ENCODE measurements at regions not wholly inside any gene's neighbourhood (a gene's known extent, or its start where the extent isn't known, plus 50 kb on each side); places are given as distances from the start of the nearest gene placed in this dataset.

DNA sequence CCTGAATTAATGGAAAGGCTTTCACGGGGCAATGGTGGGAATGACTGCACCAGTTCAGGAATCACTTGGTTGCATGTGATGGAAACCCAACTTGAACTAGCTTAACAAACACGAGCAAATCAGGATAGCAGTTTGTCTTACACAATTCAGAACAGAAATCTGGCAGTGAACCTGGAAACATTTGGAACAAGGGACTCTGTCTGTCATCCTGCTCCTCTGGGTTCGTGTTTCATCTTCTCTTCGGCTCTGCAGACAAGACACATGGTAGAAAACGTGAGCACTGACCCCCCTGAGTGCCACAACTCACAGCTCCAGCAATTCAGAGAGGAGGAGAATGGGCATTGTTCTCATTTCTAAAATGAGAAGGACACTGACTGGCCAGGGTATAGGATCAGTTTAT is 218.1 kb upstream of the NREP start:
- TF ChIP-seq, protein P1, sequence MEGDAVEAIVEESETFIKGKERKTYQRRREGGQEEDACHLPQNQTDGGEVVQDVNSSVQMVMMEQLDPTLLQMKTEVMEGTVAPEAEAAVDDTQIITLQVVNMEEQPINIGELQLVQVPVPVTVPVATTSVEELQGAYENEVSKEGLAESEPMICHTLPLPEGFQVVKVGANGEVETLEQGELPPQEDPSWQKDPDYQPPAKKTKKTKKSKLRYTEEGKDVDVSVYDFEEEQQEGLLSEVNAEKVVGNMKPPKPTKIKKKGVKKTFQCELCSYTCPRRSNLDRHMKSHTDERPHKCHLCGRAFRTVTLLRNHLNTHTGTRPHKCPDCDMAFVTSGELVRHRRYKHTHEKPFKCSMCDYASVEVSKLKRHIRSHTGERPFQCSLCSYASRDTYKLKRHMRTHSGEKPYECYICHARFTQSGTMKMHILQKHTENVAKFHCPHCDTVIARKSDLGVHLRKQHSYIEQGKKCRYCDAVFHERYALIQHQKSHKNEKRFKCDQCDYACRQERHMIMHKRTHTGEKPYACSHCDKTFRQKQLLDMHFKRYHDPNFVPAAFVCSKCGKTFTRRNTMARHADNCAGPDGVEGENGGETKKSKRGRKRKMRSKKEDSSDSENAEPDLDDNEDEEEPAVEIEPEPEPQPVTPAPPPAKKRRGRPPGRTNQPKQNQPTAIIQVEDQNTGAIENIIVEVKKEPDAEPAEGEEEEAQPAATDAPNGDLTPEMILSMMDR (IDR thresholded peaks at IDR 0.05) = no peak

GRCh38 chr5:111973961-111974360 is 217.0 kb upstream of the NREP start:
- TF ChIP-seq, protein P1 (IDR thresholded peaks at IDR 0.05) = no peak

DNA sequence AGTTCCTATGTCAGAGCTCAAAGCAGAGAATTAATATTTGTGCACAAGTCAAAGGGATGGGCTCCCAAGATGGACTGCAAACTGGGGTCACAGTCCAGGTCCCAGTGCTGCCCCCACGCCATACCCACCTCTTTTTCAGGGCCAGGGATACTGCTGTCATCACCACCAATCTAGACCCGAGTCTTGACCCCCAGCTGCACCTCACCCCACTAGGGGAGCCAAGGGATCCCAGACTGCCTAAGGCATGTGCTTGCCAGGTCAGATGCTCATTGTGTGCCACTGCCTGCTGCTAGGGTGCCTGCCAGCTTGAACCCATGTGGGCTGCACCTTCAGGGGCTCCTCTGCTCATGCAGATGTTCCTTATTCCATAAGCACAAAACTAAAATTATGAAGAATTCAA is 215.6 kb upstream of the NREP start:
- TF ChIP-seq, protein P1 (IDR thresholded peaks at IDR 0.05) = no peak

GRCh38 chr5:111972080-111972479 is 215.1 kb upstream of the NREP start:
- TF ChIP-seq, protein P1 (IDR thresholded peaks at IDR 0.05) = no peak

- TF ChIP-seq, protein P1 (IDR thresholded peaks at IDR 0.05) = no peak
These were observed 211.5 kb upstream of the NREP start for GRCh38 chr5:111968459-111968858.

GRCh38 chr5:111967463-111967862 is 210.5 kb upstream of the NREP start:
- TF ChIP-seq, protein P1 (IDR thresholded peaks at IDR 0.05) = no peak

DNA sequence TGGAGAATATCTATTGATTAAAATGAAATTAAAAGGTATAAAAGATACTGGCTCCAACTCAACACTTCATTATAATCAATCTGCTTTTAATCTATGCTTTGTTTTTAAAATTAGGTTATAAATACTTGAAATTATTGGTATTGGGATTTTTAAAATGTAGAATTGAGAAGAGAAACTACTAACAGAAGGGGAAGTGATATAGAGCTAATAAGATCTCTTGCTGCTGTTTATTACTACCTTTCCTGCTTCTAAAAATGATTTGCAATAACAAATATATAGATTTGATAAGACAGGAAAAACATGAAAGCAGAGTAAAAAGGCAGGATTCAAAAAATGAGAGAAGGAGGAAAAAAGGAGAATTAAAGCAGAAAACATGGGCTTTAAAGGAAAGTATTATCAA is 209.3 kb upstream of the NREP start:
- TF ChIP-seq, protein P1 (IDR thresholded peaks at IDR 0.05) = no peak

GRCh38 chr5:111963555-111963954 is 206.6 kb upstream of the NREP start:
- TF ChIP-seq, protein P1 (IDR thresholded peaks at IDR 0.05) = no peak

All from LNCAP (cell line).